HG02884 (cell line): ENCODE measurements at regions not wholly inside any gene's neighbourhood (a gene's known extent, or its start where the extent isn't known, plus 50 kb on each side); places are given as distances from the start of the nearest gene placed in this dataset.
"Not testable (repeated sequence)": the region's sequence is repeated elsewhere in the genome, so short reads cannot be mapped to it uniquely, and the experiment has no call there.

Source experiments
- ATAC-seq: cut with Tn5 transposase; IDR thresholded peaks from one replicate; pipeline ENCODE4 v1.9.1; 2021; ENCODE audit warnings: mild to moderate bottlenecking, moderate library complexity; ENCODE audit not compliant: unreplicated experiment

GRCh38 chr20:4320291-4320690, 71.2 kb upstream of the ADRA1D start:
- ATAC-seq, result no peak

- ATAC-seq, result no peak
Measured at GRCh38 chr20:4318891-4319290, 69.8 kb upstream of the ADRA1D start.

GRCh38 chr20:4310616-4311015, 61.5 kb upstream of the ADRA1D start:
- not testable (repeated sequence) for ATAC-seq

- ATAC-seq, result no peak
Measured at GRCh38 chr20:4306206-4306605, 57.1 kb upstream of the ADRA1D start.

GRCh38 chr20:4305091-4305490, 56.0 kb upstream of the ADRA1D start:
- no peak for ATAC-seq

GRCh38 chr20:4304601-4305000, 55.5 kb upstream of the ADRA1D start:
- no peak for ATAC-seq

GRCh38 chr20:4303136-4303535, 54.0 kb upstream of the ADRA1D start:
- ATAC-seq, result no peak

- ATAC-seq, result no peak
Measured at GRCh38 chr20:4300921-4301320, 51.8 kb upstream of the ADRA1D start.

- ATAC-seq, result no peak
Measured at GRCh38 chr20:4300401-4300800, 51.3 kb upstream of the ADRA1D start.

- no peak for ATAC-seq
Measured at GRCh38 chr20:4299773-4300172, 50.7 kb upstream of the ADRA1D start.

- no peak for ATAC-seq
Measured at GRCh38 chr20:4299216-4299615, 50.1 kb upstream of the ADRA1D start.
